ENCODE measurements at regions not wholly inside any gene's neighbourhood (a gene's known extent, or its start where the extent isn't known, plus 50 kb on each side); places are given as distances from the start of the nearest gene placed in this dataset.

- intact Hi-C loops (cut with DNase I) = no loop called here
- no peak for DNase-seq (ENCODE audit: low spot score)
These were observed 182.9 kb upstream of the PRKCQ start for GRCh38 chr10:6763001-6763400.

GRCh38 chr10:6759961-6760360, 179.9 kb upstream of the PRKCQ start:
- no peak for DNase-seq (ENCODE audit: low spot score)
- intact Hi-C loops (cut with DNase I) = no loop called here

GRCh38 chr10:6757158-6757557, 177.1 kb upstream of the PRKCQ start:
- DNase-seq (ENCODE audit: low spot score) = no peak
- intact Hi-C loops (cut with DNase I) = no loop called here

- DNase-seq (ENCODE audit: low spot score) = no peak
- intact Hi-C loops (cut with DNase I) = no loop called here
These were observed 176.6 kb upstream of the PRKCQ start for GRCh38 chr10:6756716-6757115.

GRCh38 chr10:6755781-6756460, 175.8 kb upstream of the PRKCQ start:
- intact Hi-C loops (cut with DNase I) = no loop called here
- DNase-seq (ENCODE audit: low spot score) = no peak

- DNase-seq (ENCODE audit: low spot score) = no peak
- intact Hi-C loops (cut with DNase I) = no loop called here
These were observed 173.6 kb upstream of the PRKCQ start for GRCh38 chr10:6753644-6754043.

GRCh38 chr10:6751363-6751762, 171.3 kb upstream of the PRKCQ start:
- intact Hi-C loops (cut with DNase I) = no loop called here
- DNase-seq (ENCODE audit: low spot score) = no peak

- no peak for DNase-seq (ENCODE audit: low spot score)
- intact Hi-C loops (cut with DNase I) = no loop called here
These were observed 169.0 kb upstream of the PRKCQ start for GRCh38 chr10:6748981-6749635.

- DNase-seq (ENCODE audit: low spot score) = no peak
- intact Hi-C loops (cut with DNase I) = no loop called here
These were observed 168.0 kb upstream of the PRKCQ start for GRCh38 chr10:6748029-6748428.

GRCh38 chr10:6746782-6747181, 166.7 kb upstream of the PRKCQ start:
- DNase-seq (ENCODE audit: low spot score) = no peak
- intact Hi-C loops (cut with DNase I) = no loop called here

GRCh38 chr10:6743291-6743849, 163.3 kb upstream of the PRKCQ start:
- DNase-seq (ENCODE audit: low spot score) = no peak
- intact Hi-C loops (cut with DNase I) = no loop called here

GRCh38 chr10:6741541-6741941, 161.5 kb upstream of the PRKCQ start:
- DNase-seq (ENCODE audit: low spot score) = no peak
- intact Hi-C loops (cut with DNase I) = no loop called here

GRCh38 chr10:6739530-6740174, 159.6 kb upstream of the PRKCQ start:
- intact Hi-C loops (cut with DNase I) = no loop called here
- no peak for DNase-seq (ENCODE audit: low spot score)

- intact Hi-C loops (cut with DNase I) = no loop called here
- no peak for DNase-seq (ENCODE audit: low spot score)
These were observed 158.2 kb upstream of the PRKCQ start for GRCh38 chr10:6738112-6738768.

- intact Hi-C loops (cut with DNase I) = no loop called here
- no peak for DNase-seq (ENCODE audit: low spot score)
These were observed 157.7 kb upstream of the PRKCQ start for GRCh38 chr10:6737758-6738111.

GRCh38 chr10:6737080-6737641, 157.1 kb upstream of the PRKCQ start:
- intact Hi-C loops (cut with DNase I) = no loop called here
- no peak for DNase-seq (ENCODE audit: low spot score)

GRCh38 chr10:6734286-6734685, 154.2 kb upstream of the PRKCQ start:
- no peak for DNase-seq (ENCODE audit: low spot score)
- intact Hi-C loops (cut with DNase I) = no loop called here

GRCh38 chr10:6729861-6730344, 149.8 kb upstream of the PRKCQ start:
- intact Hi-C loops (cut with DNase I) = no loop called here
- DNase-seq (ENCODE audit: low spot score) = no peak

GRCh38 chr10:6729071-6729774, 149.1 kb upstream of the PRKCQ start:
- intact Hi-C loops (cut with DNase I) = no loop called here
- DNase-seq (ENCODE audit: low spot score) = no peak
